ENCODE measurements at regions not wholly inside any gene's neighbourhood (a gene's known extent, or its start where the extent isn't known, plus 50 kb on each side); places are given as distances from the start of the nearest gene placed in this dataset.

GRCh38 chr3:21120826-21121225 lies 630.2 kb downstream of the ZNF385D start:
- TF ChIP-seq EP300 (IDR thresholded peaks at IDR 0.05): no peak
- TF ChIP-seq, protein P1, sequence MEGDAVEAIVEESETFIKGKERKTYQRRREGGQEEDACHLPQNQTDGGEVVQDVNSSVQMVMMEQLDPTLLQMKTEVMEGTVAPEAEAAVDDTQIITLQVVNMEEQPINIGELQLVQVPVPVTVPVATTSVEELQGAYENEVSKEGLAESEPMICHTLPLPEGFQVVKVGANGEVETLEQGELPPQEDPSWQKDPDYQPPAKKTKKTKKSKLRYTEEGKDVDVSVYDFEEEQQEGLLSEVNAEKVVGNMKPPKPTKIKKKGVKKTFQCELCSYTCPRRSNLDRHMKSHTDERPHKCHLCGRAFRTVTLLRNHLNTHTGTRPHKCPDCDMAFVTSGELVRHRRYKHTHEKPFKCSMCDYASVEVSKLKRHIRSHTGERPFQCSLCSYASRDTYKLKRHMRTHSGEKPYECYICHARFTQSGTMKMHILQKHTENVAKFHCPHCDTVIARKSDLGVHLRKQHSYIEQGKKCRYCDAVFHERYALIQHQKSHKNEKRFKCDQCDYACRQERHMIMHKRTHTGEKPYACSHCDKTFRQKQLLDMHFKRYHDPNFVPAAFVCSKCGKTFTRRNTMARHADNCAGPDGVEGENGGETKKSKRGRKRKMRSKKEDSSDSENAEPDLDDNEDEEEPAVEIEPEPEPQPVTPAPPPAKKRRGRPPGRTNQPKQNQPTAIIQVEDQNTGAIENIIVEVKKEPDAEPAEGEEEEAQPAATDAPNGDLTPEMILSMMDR (IDR thresholded peaks at IDR 0.05): no peak
